HCT116 (cell line): ENCODE measurements at regions not wholly inside any gene's neighbourhood (a gene's known extent, or its start where the extent isn't known, plus 50 kb on each side); places are given as distances from the start of the nearest gene placed in this dataset.
"Not testable (repeated sequence)": the region's sequence is repeated elsewhere in the genome, so short reads cannot be mapped to it uniquely, and the experiment has no call there.

Experiments
- ATAC-seq: fragments of 200-7000 bp; cut with Tn5 transposase; 2 replicates; pipeline ENCODE4 v1.9.1; 2020; ENCODE audit warnings: mild to moderate bottlenecking, moderate library complexity
- BruUV-seq: library from RNA; stranded (reverse); fragments of 400-500 nt; replicated peaks from 2 replicates; lab custom pipeline; 2021; lab: Mats Ljungman, UMichigan
- CTCF ChIA-PET: fragments of 300-600 bp; sonication (Branson Sonifier 250); formaldehyde crosslinking; loops from one replicate; lab custom pipeline; 2021; ENCODE audit warnings: antibody characterized with exemption; lab: Charles Lee
- POLR2A ChIA-PET: fragments of 300-600, 350-600 bp; sonication (Branson Sonifier 250); formaldehyde crosslinking; loops from one replicate; lab custom pipeline; 2021; ENCODE audit warnings: antibody characterized with exemption; lab: Charles Lee
- RAD21 ChIA-PET, 2 experiments: fragments of 300-600 bp; sonication (Branson Sonifier 250); formaldehyde crosslinking; loops; one replicate each; lab custom pipeline; 2023; ENCODE audit warnings: low total read pairs in 2 of 2; ENCODE audit not compliant: uncharacterized antibody in 2 of 2, unreplicated experiment in 2 of 2, low non-redundant PET in 1 of 2; lab: Charles Lee
- DNase-seq: peaks from one replicate; pipeline ENCODE4 v3.0.0-alpha.2; 2010; ENCODE audit warnings: low read depth, low spot score
- H2AFZ ChIP-seq: fragments of 200-600 bp; shearing (Covaris generic), sonication (generic); 2 replicates; pipeline ENCODE4 v1.6.1; 2017; ENCODE audit warnings: low read depth, mixed run types, mixed read lengths, antibody characterized with exemption, low read length; ENCODE audit not compliant: poor library complexity, severe bottlenecking
- H3K27ac ChIP-seq: 2 replicates; pipeline ENCODE4 v1.5.1; 2012; ENCODE audit warnings: low read depth, low read length
- H3K27me3 ChIP-seq: fragments of 200-600 bp; sonication (generic); 2 replicates; pipeline ENCODE4 v1.6.1; 2016; ENCODE audit warnings: mixed run types, low read length, mixed read lengths; ENCODE audit not compliant: insufficient read depth
- H3K36me3 ChIP-seq, 2 experiments: fragments of 200-500 bp in 1 of 2; fragments of 200-600 bp in 1 of 2; sonication (Bioruptor generic) in 1 of 2; sonication (generic) in 1 of 2; 2 replicates each; pipeline versions ENCODE4 v1.5.1 to v1.6.1; 2014 to 2016; ENCODE audit warnings: low read length in 2 of 2, inconsistent platforms in 1 of 2, mixed read lengths in 1 of 2, mixed run types in 1 of 2; ENCODE audit not compliant: insufficient read depth in 2 of 2, control insufficient read depth in 1 of 2
- H3K4me1 ChIP-seq, 2 experiments: fragments of 200-600 bp in 1 of 2; sonication (generic) in 1 of 2; 2 replicates each; pipeline versions ENCODE4 v1.5.1 to v1.6.1; 2012 to 2017; ENCODE audit warnings: low read length in 2 of 2, inconsistent platforms in 1 of 2, mild to moderate bottlenecking in 1 of 2, mixed read lengths in 1 of 2, mixed run types in 1 of 2, moderate library complexity in 1 of 2; ENCODE audit not compliant: insufficient read depth in 2 of 2, control insufficient read depth in 1 of 2
- H3K4me2 ChIP-seq: fragments of 200-600 bp; sonication (generic); 2 replicates; pipeline ENCODE4 v1.6.1; 2017; ENCODE audit warnings: mixed run types, low read length, mixed read lengths
- H3K4me3 ChIP-seq, 2 experiments: fragments of 200-600 bp in 1 of 2; sonication (generic) in 1 of 2; replicated peaks in 1 of 2; 2 replicates each; pipeline ENCODE4 v1.5.1; 2011 to 2016; ENCODE audit warnings: low read length in 2 of 2, control low read depth in 1 of 2, low read depth in 1 of 2, mild to moderate bottlenecking in 1 of 2, mixed read lengths in 1 of 2, mixed run types in 1 of 2
- H3K79me2 ChIP-seq: fragments of 200-600 bp; sonication (generic); 2 replicates; pipeline ENCODE4 v1.6.1; 2017; ENCODE audit warnings: mild to moderate bottlenecking, mixed run types, low read length, moderate library complexity, mixed read lengths; ENCODE audit not compliant: insufficient read depth
- H3K9ac ChIP-seq: fragments of 200-600 bp; sonication (generic); 2 replicates; pipeline ENCODE4 v1.6.1; 2016; ENCODE audit warnings: low read length, mixed read lengths
- H3K9me2 ChIP-seq: fragments of 200-600 bp; sonication (generic), shearing (Covaris generic); 2 replicates; pipeline ENCODE4 v1.6.1; 2017; ENCODE audit warnings: mixed run types, mild to moderate bottlenecking, moderate library complexity; ENCODE audit not compliant: insufficient read depth
- H3K9me3 ChIP-seq, 2 experiments: fragments of 200-500 bp in 1 of 2; fragments of 200-600 bp in 1 of 2; sonication (Bioruptor generic) in 1 of 2; sonication (generic) in 1 of 2; 2 replicates each; pipeline ENCODE4 v1.6.1; 2014 to 2017; ENCODE audit warnings: low read length in 2 of 2, mixed read lengths in 2 of 2, inconsistent platforms in 1 of 2, low read depth in 1 of 2, mild to moderate bottlenecking in 1 of 2, mixed run types in 1 of 2, moderate library complexity in 1 of 2; ENCODE audit not compliant: control insufficient read depth in 1 of 2, insufficient read depth in 1 of 2
- H4K20me1 ChIP-seq: fragments of 200-600 bp; sonication (generic), shearing (Covaris generic); 2 replicates; pipeline ENCODE4 v1.6.1; 2017; ENCODE audit warnings: mixed run types, mild to moderate bottlenecking, moderate library complexity; ENCODE audit not compliant: insufficient read depth
- ATF3 ChIP-seq: IDR thresholded peaks from 2 replicates; pipeline ENCODE4 v1.6.1; 2012
- ELF1 ChIP-seq: IDR thresholded peaks from 2 replicates; pipeline ENCODE4 v1.6.1; 2012; ENCODE audit warnings: low read depth, borderline replicate concordance
- JUND ChIP-seq: IDR thresholded peaks from 2 replicates; pipeline ENCODE4 v1.6.1; 2012
- SIN3A ChIP-seq: IDR thresholded peaks from 2 replicates; pipeline ENCODE4 v1.6.1; 2012; ENCODE audit warnings: low read depth
- ZBTB33 ChIP-seq: IDR thresholded peaks from 2 replicates; pipeline ENCODE4 v1.6.1; 2011; ENCODE audit warnings: mild to moderate bottlenecking, low read length, moderate library complexity; ENCODE audit not compliant: insufficient replicate concordance; ENCODE audit errors: extremely low read depth
- ZFX ChIP-seq: fragments of 450-650 bp; IDR thresholded peaks from 2 replicates; pipeline ENCODE4 v1.6.1; 2017
- intact Hi-C: fragments of 100-400 bp; cut with micrococcal nuclease; formaldehyde crosslinking; loops from 2 replicates; pipeline ENCODE4 v1.10.0; 2022

- H3K4me1 ChIP-seq, POLR2A ChIA-PET, RAD21 ChIA-PET, BruUV-seq, H3K9me2 ChIP-seq, H3K79me2 ChIP-seq, H3K9me3 ChIP-seq, H3K4me2 ChIP-seq, H3K27me3 ChIP-seq, H2AFZ ChIP-seq, H3K27ac ChIP-seq, DNase-seq, H4K20me1 ChIP-seq, H3K4me3 ChIP-seq, ATAC-seq, CTCF ChIA-PET, H3K9ac ChIP-seq, H3K36me3 ChIP-seq: not testable (repeated sequence)
- intact Hi-C loops: loop anchor here (10.0 kb wide), 1 partner anchor 58 kb away; no protein-coding TSS in a partner anchor
These were observed 124.9 kb upstream of the CCDC180 start for GRCh38 chr9:97182532-97182931.

- no peak overlapping the region for H2AFZ ChIP-seq
- no peak for DNase-seq
- RAD21 ChIA-PET: no interaction called here
These were observed 127.8 kb upstream of the CCDC180 start for GRCh38 chr9:97179616-97180015.

More at GRCh38 chr9:97179616-97180015, 127.8 kb upstream of the CCDC180 start:
- Histone ChIP-seq H4K20me1 (no peaks in the 10 kb centered on the region), H3K79me2 (no peaks in the 10 kb centered on the region), H3K9ac (no peak overlapping the region), H3K27ac (no peak overlapping the region), H3K9me3 (no peaks in the 10 kb centered on the region), H3K9me2 (no peaks in the 10 kb centered on the region), H3K4me2 (no peak overlapping the region), H3K4me3 (no peak overlapping the region), H3K4me1 (no peaks in the 10 kb centered on the region), H3K36me3 (no peaks in the 10 kb centered on the region), H3K27me3 (no peaks in the 10 kb centered on the region)
- TF ChIP-seq SIN3A: no peak
- TF ChIP-seq ATF3: no peak
- no peak for TF ChIP-seq ELF1
- no peak for TF ChIP-seq ZFX
- TF ChIP-seq JUND: no peak
- no peak for TF ChIP-seq ZBTB33
- BruUV-seq: no TSS peak
- POLR2A ChIA-PET: no interaction called here
- intact Hi-C loops: loop anchor here (10.0 kb wide), 1 partner anchor 55 kb away; no protein-coding TSS in a partner anchor
- CTCF ChIA-PET: no interaction called here
- no peak for ATAC-seq
